Right cardiac atrium (tissue), 5 donors: ENCODE measurements at regions not wholly inside any gene's neighbourhood (a gene's known extent, or its start where the extent isn't known, plus 50 kb on each side); places are given as distances from the start of the nearest gene placed in this dataset.
A peak's percentile ranks its signal among the peaks of the same experiment; 100 is the strongest.

Experiments used
- ATAC-seq, 2 donors: fragments of 200-7000 bp; cut with Tn5 transposase; one replicate each; pipeline versions ENCODE4 v1.8.0 to v1.9.1; 2020; ENCODE audit warnings: moderate library complexity in 2 of 2, mild to moderate bottlenecking in 1 of 2
- DNase-seq, 3 donors: peaks; one replicate each; pipeline ENCODE4 v3.0.0-alpha.2; 2020
- H3K27ac ChIP-seq: one replicate; pipeline ENCODE4 v1.5.1; 2013; ENCODE audit warnings: mild to moderate bottlenecking, low read length, control low read depth, moderate library complexity
- H3K27me3 ChIP-seq: one replicate; pipeline ENCODE4 v1.6.1; 2013; ENCODE audit not compliant: control insufficient read depth, insufficient read depth
- H3K4me1 ChIP-seq: one replicate; pipeline ENCODE4 v1.6.1; 2013; ENCODE audit warnings: low read length; ENCODE audit not compliant: control insufficient read depth, insufficient read depth
- H3K4me3 ChIP-seq: one replicate; pipeline ENCODE4 v1.5.1; 2013; ENCODE audit warnings: low read length, control low read depth
- H3K9me3 ChIP-seq: one replicate; pipeline ENCODE4 v1.6.1; 2013; ENCODE audit warnings: low read length; ENCODE audit not compliant: control insufficient read depth
- WGBS: extraction: QIAGEN DNeasy Blood & Tissue Kit; methylation state at CpG from one replicate; pipeline ENCODE4 v1.1.7; 2013; 5-methylcytosine and 5-hydroxymethylcytosine counted together
- intact Hi-C, 4 donors: fragments of 100-400 bp; cut with DNase I; formaldehyde crosslinking; loops; one replicate each; pipeline versions ENCODE4 v1.11.0 to v1.14.0; 2022 to 2023
- donor health status: healthy with polysubstance abuse.
- donor health status: DM: no; HTN: yes; CAD: no.
- donor health status: DM: no; HTN: no; CAD: no.
- donor health status: DM: no; HTN: yes; CAD: no; lungs with severe emphysema.
- donor health status: DM: yes; HTN: yes; CAD: no.

- DNase-seq (no peak), ATAC-seq (no peak)
- H3K4me3 ChIP-seq, result no peak overlapping the region
- H3K27ac ChIP-seq, result no peak overlapping the region
- H3K27me3 ChIP-seq, result no peaks in the 10 kb centered on the region
- H3K9me3 ChIP-seq, result no peaks in the 10 kb centered on the region
- intact Hi-C loops, result no loop called here
- no peaks in the 10 kb centered on the region for H3K4me1 ChIP-seq
Observed at GRCh38 chr13:58865286-58865685, 1233.7 kb downstream of the PCDH17 start.

DNA sequence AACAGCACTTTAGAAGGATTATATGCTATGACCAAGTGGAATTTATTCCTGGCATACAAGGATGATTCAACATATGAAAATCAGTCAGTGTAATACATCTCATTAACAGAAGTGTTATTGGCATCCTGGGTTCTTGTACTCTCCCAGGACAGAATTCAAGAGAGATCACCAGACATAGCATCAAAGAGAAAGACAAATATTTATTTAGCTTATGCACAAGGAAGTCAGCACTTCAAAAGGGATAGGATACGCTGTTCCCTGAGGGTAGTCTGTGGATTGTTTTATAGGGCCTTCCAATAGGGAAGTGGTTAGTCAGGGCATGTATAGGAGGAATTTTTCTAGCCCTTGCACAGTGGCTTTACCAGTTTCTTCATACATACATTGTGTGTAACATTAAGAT lies 1238.0 kb downstream of the PCDH17 start:
- Histone ChIP-seq H3K9me3 (no peaks in the 10 kb centered on the region), H3K27me3 (no peaks in the 10 kb centered on the region), H3K4me3 (no peak overlapping the region), H3K4me1 (no peaks in the 10 kb centered on the region), H3K27ac (no peak overlapping the region)
- intact Hi-C loops, result no loop called here
- DNase-seq (no peak), ATAC-seq (no peak)
- 92% methylated on average over 1 of the region's 1 CpG for WGBS

DNA sequence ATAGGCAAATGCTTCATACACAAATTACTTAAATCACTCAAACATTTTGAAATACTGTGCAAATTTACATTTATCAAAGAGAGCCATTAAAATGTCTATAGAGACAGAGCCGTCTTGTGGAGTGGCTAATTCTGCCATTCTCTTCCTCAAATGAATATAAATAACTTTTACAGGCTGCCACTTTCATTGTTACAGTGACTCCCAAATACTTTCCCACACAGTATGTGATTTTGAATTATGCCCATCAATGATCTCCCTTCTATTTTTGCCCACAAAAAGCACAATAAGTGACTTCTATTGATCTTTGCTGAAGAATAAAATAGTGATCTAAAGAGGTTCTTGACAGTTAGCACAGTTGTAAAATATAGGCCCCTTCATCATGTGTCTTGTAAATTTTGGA lies 1244.9 kb downstream of the PCDH17 start:
- intact Hi-C loops, result no loop called here
- H3K4me1 ChIP-seq, result no peaks in the 10 kb centered on the region
- H3K9me3 ChIP-seq, result no peaks in the 10 kb centered on the region
- H3K27ac ChIP-seq, result no peak overlapping the region
- 88% methylated on average over 1 of the region's 1 CpG for WGBS
- DNase-seq (no peak), ATAC-seq (no peak)
- no peaks in the 10 kb centered on the region for H3K27me3 ChIP-seq
- no peak overlapping the region for H3K4me3 ChIP-seq

GRCh38 chr13:58879114-58879513 lies 1247.6 kb downstream of the PCDH17 start:
- no peak overlapping the region for H3K27ac ChIP-seq
- ATAC-seq (no peak), DNase-seq (no peak)
- no peak overlapping the region for H3K4me3 ChIP-seq
- intact Hi-C loops, result no loop called here
- no peaks in the 10 kb centered on the region for H3K4me1 ChIP-seq
- no peaks in the 10 kb centered on the region for H3K27me3 ChIP-seq
- H3K9me3 ChIP-seq, result no peaks in the 10 kb centered on the region

GRCh38 chr13:58882516-58882915 lies 1251.0 kb downstream of the PCDH17 start:
- 57% methylated on average over 4 of the region's 4 CpGs for WGBS
- no peak overlapping the region for H3K27ac ChIP-seq

DNA sequence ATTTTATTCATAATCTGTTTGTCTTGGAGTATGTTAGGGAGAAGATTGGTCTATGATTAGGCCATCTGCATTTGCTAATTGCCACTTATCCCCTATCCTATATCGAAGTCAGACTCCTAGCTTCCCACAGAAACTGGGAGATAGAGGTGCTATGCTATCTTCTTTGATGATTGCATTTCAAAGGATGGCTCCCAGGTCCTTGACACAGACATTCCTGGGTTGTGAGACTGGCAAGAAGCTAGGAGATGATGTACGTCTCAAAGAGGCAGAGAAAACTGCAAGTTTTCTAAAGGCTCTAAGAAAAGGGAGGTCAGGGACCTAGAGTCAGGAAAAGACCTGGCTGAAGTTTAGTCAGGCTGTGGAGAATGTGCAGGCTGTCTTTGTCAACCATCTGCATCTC lies 1251.9 kb downstream of the PCDH17 start:
- no peak overlapping the region for H3K27ac ChIP-seq
- no peaks in the 10 kb centered on the region for H3K27me3 ChIP-seq
- ATAC-seq, result no peak
- H3K4me1 ChIP-seq, result no peaks in the 10 kb centered on the region
- intact Hi-C loops, result no loop called here
- no peak overlapping the region for H3K4me3 ChIP-seq
- 63% methylated on average over 2 of the region's 2 CpGs for WGBS
- no peak for DNase-seq
- H3K9me3 ChIP-seq, result no peaks in the 10 kb centered on the region

More at GRCh38 chr13:58882516-58882915, 1251.0 kb downstream of the PCDH17 start:
- Histone ChIP-seq H3K9me3 (no peaks in the 10 kb centered on the region), H3K4me3 (no peak overlapping the region), H3K27me3 (no peaks in the 10 kb centered on the region), H3K4me1 (no peaks in the 10 kb centered on the region)
- DNase-seq (no peak), ATAC-seq (no peak)
- intact Hi-C loops, result no loop called here

DNA sequence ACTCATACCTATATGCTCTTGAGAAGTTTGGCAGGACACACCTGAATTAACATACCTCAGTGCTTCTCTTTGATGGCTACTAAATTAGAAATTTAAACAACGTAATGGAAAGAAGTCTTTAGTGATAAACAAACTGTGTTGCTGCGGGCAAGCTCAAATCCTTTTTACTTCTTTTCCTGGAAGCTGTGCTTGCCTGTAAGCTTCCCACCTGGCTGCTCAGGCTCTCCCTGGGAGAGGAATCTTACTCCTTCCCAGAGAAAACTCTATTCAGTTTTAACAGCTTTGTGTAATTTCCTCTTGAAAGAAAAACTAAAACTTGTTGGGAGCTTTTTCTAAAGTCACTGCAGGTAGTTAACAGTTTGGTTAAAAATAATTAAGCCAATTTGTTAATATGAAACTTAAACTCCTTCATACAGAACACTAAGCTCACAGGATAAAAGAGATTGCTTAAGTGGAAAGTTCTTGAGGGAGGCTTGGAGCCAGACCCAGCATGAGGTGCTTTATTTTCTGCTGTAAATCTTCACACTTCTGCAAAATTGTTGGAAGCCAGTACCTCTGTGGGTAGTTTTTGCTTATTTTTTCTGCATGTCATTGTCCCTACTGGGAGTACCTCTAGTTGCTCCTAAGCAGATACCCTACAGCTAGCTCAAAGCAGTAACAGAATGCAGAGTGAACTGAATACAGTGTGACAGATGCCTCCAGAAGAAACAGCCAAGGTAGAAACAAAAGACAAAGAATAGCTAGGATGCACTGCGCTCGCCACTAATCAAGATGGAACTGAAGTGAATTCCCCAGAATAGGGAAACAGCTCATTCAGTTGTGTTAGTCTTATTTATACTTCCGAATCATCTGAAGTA lies 1253.0 kb downstream of the PCDH17 start:
- WGBS, result 60% methylated on average over 5 of the region's 5 CpGs

GRCh38 chr13:58889474-58889873 lies 1257.9 kb downstream of the PCDH17 start:
- no peak overlapping the region for H3K4me3 ChIP-seq
- intact Hi-C loops, result no loop called here
- no peaks in the 10 kb centered on the region for H3K27me3 ChIP-seq
- ATAC-seq (no peak), DNase-seq (no peak)
- H3K4me1 ChIP-seq, result no peaks in the 10 kb centered on the region
- H3K9me3 ChIP-seq, result no peaks in the 10 kb centered on the region
- no peak overlapping the region for H3K27ac ChIP-seq
- 68% methylated on average over 1 of the region's 1 CpG for WGBS

More for the DNA sequence above, 1253.0 kb downstream of the PCDH17 start:
- no peak overlapping the region for H3K27ac ChIP-seq
- DNase-seq (no peak), ATAC-seq (no peak)
- intact Hi-C loops, result no loop called here
- no peaks in the 10 kb centered on the region for H3K9me3 ChIP-seq
- H3K4me1 ChIP-seq, result no peaks in the 10 kb centered on the region
- no peaks in the 10 kb centered on the region for H3K27me3 ChIP-seq
- no peak overlapping the region for H3K4me3 ChIP-seq

DNA sequence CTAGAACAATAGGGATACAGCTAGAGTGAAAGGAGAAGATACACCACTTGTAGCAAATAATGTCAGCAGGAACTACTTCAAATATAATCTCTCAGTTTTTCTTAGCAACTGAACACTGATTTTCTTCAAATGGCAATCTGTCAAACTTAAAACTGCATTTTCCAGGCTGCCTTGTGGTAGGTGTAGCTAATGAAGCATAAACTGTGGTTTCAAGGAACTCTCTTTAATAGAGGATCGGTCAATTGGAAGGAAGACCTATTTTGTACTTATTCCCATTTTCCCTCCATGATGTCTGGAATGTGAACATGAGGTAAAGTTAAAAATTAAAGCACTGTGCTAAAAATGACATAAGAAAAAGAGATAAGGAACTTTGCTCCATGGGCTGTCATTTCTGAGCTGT lies 1261.9 kb downstream of the PCDH17 start:
- no peak for ATAC-seq

GRCh38 chr13:58906329-58907007 lies 1257.3 kb downstream of the DIAPH3 start:
- intact Hi-C loops, result no loop called here
- DNase-seq, result no peak
- Histone ChIP-seq H3K4me1 (no peaks in the 10 kb centered on the region), H3K27me3 (no peaks in the 10 kb centered on the region), H3K4me3 (no peak overlapping the region), H3K27ac (no peak overlapping the region), H3K9me3 (no peaks in the 10 kb centered on the region)
- 81% methylated on average over 3 of the region's 3 CpGs for WGBS
- ATAC-seq, result peak in 1 of 2 donors; percentile 55

More for the DNA sequence above, 1261.9 kb downstream of the PCDH17 start:
- no peak for DNase-seq
- H3K27me3 ChIP-seq, result no peaks in the 10 kb centered on the region
- 96% methylated on average over 1 of the region's 1 CpG for WGBS
- H3K4me1 ChIP-seq, result no peaks in the 10 kb centered on the region
- H3K4me3 ChIP-seq, result no peak overlapping the region
- no peak overlapping the region for H3K27ac ChIP-seq
- H3K9me3 ChIP-seq, result no peaks in the 10 kb centered on the region
- intact Hi-C loops, result no loop called here

DNA sequence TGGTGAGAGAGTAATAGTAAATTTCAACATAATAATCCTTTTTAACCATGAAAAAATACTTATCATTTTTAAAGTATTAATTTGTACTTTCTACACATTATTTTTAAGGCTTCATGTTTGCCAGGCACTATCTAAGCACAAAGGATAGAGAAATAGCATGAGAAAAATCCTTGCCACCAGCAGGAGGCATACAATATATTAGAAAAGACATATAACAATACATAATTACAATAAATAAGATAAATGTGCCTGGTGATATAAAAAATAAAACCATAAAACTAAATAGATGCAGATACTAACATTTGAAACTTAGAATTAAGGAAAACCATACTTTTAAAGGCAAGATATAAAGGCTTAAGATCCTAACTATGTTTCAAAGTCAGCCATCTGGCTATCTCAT lies 1256.4 kb downstream of the DIAPH3 start:
- ATAC-seq (no peak), DNase-seq (no peak)
- H3K4me1 ChIP-seq, result no peaks in the 10 kb centered on the region
- intact Hi-C loops, result no loop called here
- H3K9me3 ChIP-seq, result no peaks in the 10 kb centered on the region
- no peak overlapping the region for H3K27ac ChIP-seq
- H3K27me3 ChIP-seq, result no peaks in the 10 kb centered on the region
- H3K4me3 ChIP-seq, result no peak overlapping the region
